Kidney (tissue), 13 donors: ENCODE measurements at regions not wholly inside any gene's neighbourhood (a gene's known extent, or its start where the extent isn't known, plus 50 kb on each side); places are given as distances from the start of the nearest gene placed in this dataset.
"Not testable (repeated sequence)": the region's sequence is repeated elsewhere in the genome, so short reads cannot be mapped to it uniquely, and the experiment has no call there.

Experiments used
- DNase-seq, 5 donors: peaks; one replicate each; pipeline ENCODE4 v3.0.0-alpha.2; 2013 to 2020
- FAIRE-seq: peaks from 2 replicates; lab custom pipeline; 2012; peaks lifted over from hg19 to GRCh38; lab: Jason Lieb, UNC
- H3K27ac ChIP-seq, 2 donors: one replicate each; pipeline ENCODE4 v1.7.0; 2013; ENCODE audit warnings: low read depth in 2 of 2, low read length in 2 of 2, inconsistent platforms in 1 of 2
- H3K27me3 ChIP-seq: one replicate; pipeline ENCODE4 v1.7.1; 2013; ENCODE audit warnings: low read length, inconsistent platforms; ENCODE audit not compliant: control insufficient read depth, insufficient read depth
- H3K36me3 ChIP-seq, 3 donors: one replicate each; pipeline versions ENCODE4 v1.7.0 to v1.7.1; 2013; ENCODE audit warnings: low read length in 3 of 3, control low read depth in 1 of 3, inconsistent platforms in 1 of 3; ENCODE audit not compliant: insufficient read depth in 3 of 3, control insufficient read depth in 2 of 3
- H3K4me1 ChIP-seq, 3 donors: one replicate each; pipeline versions ENCODE4 v1.7.0 to v1.7.1; 2013; ENCODE audit warnings: low read length in 3 of 3, inconsistent platforms in 1 of 3, low read depth in 1 of 3; ENCODE audit not compliant: control insufficient read depth in 2 of 3, insufficient read depth in 2 of 3
- H3K4me3 ChIP-seq, 3 donors: one replicate each; pipeline versions ENCODE4 v1.7.0 to v1.8.1; 2013; ENCODE audit warnings: low read length in 3 of 3, control low read depth in 1 of 3, inconsistent platforms in 1 of 3
- H3K9ac ChIP-seq, 3 donors: one replicate each; pipeline versions ENCODE4 v1.7.0 to v1.7.1; 2013; ENCODE audit warnings: low read length in 3 of 3, control low read depth in 1 of 3, inconsistent platforms in 1 of 3
- H3K9me3 ChIP-seq, 3 donors: one replicate each; pipeline versions ENCODE4 v1.7.0 to v1.7.1; 2013; ENCODE audit warnings: low read length in 3 of 3, control low read depth in 1 of 3, inconsistent platforms in 1 of 3; ENCODE audit not compliant: control insufficient read depth in 2 of 3, insufficient read depth in 1 of 3
- intact Hi-C: fragments of 100-400 bp; cut with DNase I; formaldehyde crosslinking; loops from one replicate; pipeline ENCODE4 v1.11.1; 2022
- TF ChIP-seq, protein P1 (sequence below): IDR thresholded peaks from 3 replicates; pipeline ENCODE4 v1.5.1; 2012; ENCODE audit warnings: mild to moderate bottlenecking, moderate library complexity, borderline replicate concordance; ENCODE audit not compliant: insufficient read depth; ENCODE audit errors: extremely low read depth
- donor health status: control.
- donor health status: control.
- donor health status: control.
- donor health status: control.
- donor health status: control.
- donor health status: DM: yes; HTN: yes; CAD: no.
- donor health status: Normal renal cell carcinoma (clear cell type).

DNA sequence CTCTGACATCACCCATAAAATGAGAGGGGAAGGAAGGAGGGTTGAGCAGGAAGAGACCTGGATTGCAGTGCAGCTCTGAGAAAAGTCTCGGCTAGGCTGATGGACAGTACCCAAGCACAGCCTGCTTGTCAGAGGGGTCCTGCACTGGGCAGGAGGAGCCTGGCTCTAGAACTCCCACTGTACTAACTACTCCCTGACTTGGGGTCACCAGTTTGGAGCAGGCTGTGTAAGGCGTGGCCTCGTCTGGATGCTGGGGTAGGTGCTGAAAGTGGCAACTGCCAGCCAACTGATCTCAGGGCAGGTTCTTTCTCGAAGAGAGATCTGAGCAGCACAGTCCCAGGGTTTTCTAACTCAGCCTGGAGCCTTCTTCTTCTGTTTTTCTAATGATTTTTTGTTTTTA lies 176.3 kb downstream of the ATP23 start:
- H3K4me3 ChIP-seq, result no peak overlapping the region
- TF ChIP-seq, protein P1, sequence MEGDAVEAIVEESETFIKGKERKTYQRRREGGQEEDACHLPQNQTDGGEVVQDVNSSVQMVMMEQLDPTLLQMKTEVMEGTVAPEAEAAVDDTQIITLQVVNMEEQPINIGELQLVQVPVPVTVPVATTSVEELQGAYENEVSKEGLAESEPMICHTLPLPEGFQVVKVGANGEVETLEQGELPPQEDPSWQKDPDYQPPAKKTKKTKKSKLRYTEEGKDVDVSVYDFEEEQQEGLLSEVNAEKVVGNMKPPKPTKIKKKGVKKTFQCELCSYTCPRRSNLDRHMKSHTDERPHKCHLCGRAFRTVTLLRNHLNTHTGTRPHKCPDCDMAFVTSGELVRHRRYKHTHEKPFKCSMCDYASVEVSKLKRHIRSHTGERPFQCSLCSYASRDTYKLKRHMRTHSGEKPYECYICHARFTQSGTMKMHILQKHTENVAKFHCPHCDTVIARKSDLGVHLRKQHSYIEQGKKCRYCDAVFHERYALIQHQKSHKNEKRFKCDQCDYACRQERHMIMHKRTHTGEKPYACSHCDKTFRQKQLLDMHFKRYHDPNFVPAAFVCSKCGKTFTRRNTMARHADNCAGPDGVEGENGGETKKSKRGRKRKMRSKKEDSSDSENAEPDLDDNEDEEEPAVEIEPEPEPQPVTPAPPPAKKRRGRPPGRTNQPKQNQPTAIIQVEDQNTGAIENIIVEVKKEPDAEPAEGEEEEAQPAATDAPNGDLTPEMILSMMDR, result no peak
- no peak overlapping the region for H3K9ac ChIP-seq
- no peaks in the 10 kb centered on the region for H3K9me3 ChIP-seq
- FAIRE-seq (no peak), DNase-seq (no peak)
- no peaks in the 10 kb centered on the region for H3K36me3 ChIP-seq
- no peaks in the 10 kb centered on the region for H3K27me3 ChIP-seq
- H3K27ac ChIP-seq, result no peak overlapping the region
- H3K4me1 ChIP-seq, result no peaks in the 10 kb centered on the region
- intact Hi-C loops, result no loop called here

DNA sequence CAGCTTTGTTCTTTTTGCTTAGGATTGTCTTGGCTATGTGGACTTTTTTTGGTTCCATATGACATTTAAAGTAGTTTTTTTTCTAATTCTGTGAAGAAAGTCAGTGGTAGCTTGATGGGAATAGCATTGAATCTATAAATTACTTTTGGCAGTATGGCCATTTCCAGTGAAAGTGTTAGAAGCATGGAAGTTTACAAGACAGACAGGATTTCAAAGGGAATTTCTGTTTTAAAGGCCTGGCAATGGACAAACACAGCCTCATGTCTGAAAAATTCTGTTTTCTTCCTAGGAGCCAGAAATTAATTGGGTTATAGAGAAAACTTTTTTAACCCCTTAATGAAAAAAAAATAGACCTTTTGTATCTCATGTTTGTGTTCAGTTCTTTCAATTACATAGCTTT lies 184.4 kb downstream of the ATP23 start:
- H3K27ac ChIP-seq, DNase-seq: not testable (repeated sequence)

DNA sequence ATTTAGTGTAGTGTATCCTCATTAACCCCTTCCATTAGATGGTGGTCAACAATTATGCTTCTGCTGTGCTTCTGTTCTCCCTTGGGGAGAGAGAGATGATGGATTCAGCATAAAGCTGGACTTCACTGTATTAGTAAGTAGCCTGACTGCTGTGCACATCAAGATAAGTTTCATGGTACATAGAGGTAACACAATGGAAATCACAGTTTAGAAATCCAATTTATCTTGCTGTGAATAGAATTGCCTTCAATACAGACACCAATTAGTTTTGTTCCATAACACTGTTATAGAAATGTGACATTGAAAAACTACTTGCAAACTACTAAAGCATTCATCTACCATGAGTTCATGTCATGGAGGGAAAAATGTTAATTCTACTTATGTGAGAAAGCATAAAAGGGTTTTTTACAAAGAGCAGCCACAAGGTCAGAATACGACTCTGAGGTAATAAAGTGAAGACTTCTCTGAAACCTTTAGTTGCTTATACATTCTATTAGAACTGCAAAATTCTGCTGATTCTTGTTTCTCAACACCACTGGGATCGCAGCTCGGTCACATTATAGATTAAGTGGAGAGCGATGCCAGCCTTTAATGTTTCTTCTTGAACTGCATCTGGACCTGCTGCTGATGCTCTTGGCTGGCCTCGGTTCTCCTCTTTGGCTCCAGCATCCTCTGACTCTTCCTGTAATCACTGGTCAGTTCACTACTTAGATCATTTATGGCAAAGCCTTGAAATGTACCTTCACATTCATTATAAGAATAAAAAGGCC lies 190.8 kb downstream of the ATP23 start:
- TF ChIP-seq, protein P1, result no peak
- FAIRE-seq, result no peak
- no peaks in the 10 kb centered on the region for H3K4me1 ChIP-seq
- no peak overlapping the region for H3K9ac ChIP-seq
- no peak overlapping the region for H3K4me3 ChIP-seq
- no peaks in the 10 kb centered on the region for H3K27me3 ChIP-seq
- intact Hi-C loops, result no loop called here
- no peaks in the 10 kb centered on the region for H3K9me3 ChIP-seq
- H3K27ac ChIP-seq, result no peak overlapping the region
- DNase-seq, result no peak
- no peaks in the 10 kb centered on the region for H3K36me3 ChIP-seq

More for the DNA sequence above, 184.4 kb downstream of the ATP23 start:
- H3K27me3 ChIP-seq, H3K36me3 ChIP-seq, FAIRE-seq, H3K4me1 ChIP-seq, H3K9me3 ChIP-seq, H3K9ac ChIP-seq, intact Hi-C loops, H3K4me3 ChIP-seq: not testable (repeated sequence)

DNA sequence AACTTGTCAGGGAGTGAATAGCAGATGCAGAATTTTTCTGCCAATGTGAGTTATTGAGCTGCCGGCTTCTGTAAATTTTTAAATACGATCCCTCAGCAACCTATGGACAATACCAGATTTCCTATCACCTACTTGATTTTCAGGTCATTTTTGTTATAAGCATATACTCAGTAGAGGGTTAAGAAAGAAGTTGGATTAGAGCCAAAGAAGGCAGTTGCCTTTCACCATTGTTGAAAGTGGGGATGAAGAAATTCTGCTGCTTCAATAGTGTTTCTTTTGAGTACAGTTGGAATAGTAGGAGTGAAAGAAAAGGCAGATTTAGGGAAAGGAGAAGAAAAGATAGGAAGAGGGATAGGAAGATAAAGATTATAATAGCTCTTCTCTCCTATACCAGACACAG lies 197.1 kb downstream of the ATP23 start:
- Histone ChIP-seq H3K27me3 (no peaks in the 10 kb centered on the region), H3K4me1 (no peaks in the 10 kb centered on the region), H3K9me3 (no peaks in the 10 kb centered on the region), H3K9ac (no peak overlapping the region), H3K4me3 (no peak overlapping the region), H3K27ac (no peak overlapping the region), H3K36me3 (no peaks in the 10 kb centered on the region)
- intact Hi-C loops, result no loop called here
- FAIRE-seq, result no peak
- no peak for DNase-seq
- TF ChIP-seq, protein P1, result no peak
